Progenitor cell of endocrine pancreas (in vitro differentiated cells): ENCODE measurements at regions not wholly inside any gene's neighbourhood (a gene's known extent, or its start where the extent isn't known, plus 50 kb on each side); places are given as distances from the start of the nearest gene placed in this dataset.
"Not testable (repeated sequence)": the region's sequence is repeated elsewhere in the genome, so short reads cannot be mapped to it uniquely, and the experiment has no call there.

Source experiments
- DNase-seq: peaks from one replicate; pipeline ENCODE4 v3.0.0; 2021; ENCODE audit warnings: low spot score; ENCODE audit not compliant: unreplicated experiment
- H3K27ac Mint-ChIP-seq: 2 replicates; pipeline ENCODE4 v1.8.0; 2021; ENCODE audit warnings: mild to moderate bottlenecking, moderate library complexity, mixed read lengths
- H3K27me3 Mint-ChIP-seq: 2 replicates; pipeline ENCODE4 v1.8.0; 2021; ENCODE audit warnings: mixed read lengths
- H3K36me3 Mint-ChIP-seq: 2 replicates; pipeline ENCODE4 v1.8.0; 2022; ENCODE audit warnings: mixed read lengths; ENCODE audit not compliant: insufficient read depth
- H3K4me1 Mint-ChIP-seq: 2 replicates; pipeline ENCODE4 v1.8.0; 2021; ENCODE audit warnings: low read depth, mixed read lengths
- H3K4me3 Mint-ChIP-seq: 2 replicates; pipeline ENCODE4 v1.8.0; 2021; ENCODE audit warnings: low read depth, mild to moderate bottlenecking, moderate library complexity, mixed read lengths
- H3K9me3 Mint-ChIP-seq: 2 replicates; pipeline ENCODE4 v1.8.0; 2021; ENCODE audit warnings: low read depth, mixed read lengths
- CTCF ChIP-seq: fragments of 200-600 bp; sonication (generic); IDR thresholded peaks from one replicate; pipeline ENCODE4 v1.5.0; 2021; ENCODE audit warnings: antibody characterized with exemption, mild to moderate bottlenecking; ENCODE audit not compliant: unreplicated experiment

- Mint-ChIP-seq H3K4me1 (peaks cover 3% of the 10 kb centered on the region), H3K4me3 (no peak overlapping the region), H3K36me3 (no peaks in the 10 kb centered on the region), H3K27me3 (no peaks in the 10 kb centered on the region), H3K27ac (no peak overlapping the region), H3K9me3 (peaks cover 15% of the 10 kb centered on the region)
- TF ChIP-seq CTCF, result no peak
- DNase-seq, result no peak
Observed at GRCh38 chrX:46202733-46203514, 342.3 kb downstream of the ZNF674 start.

- H3K36me3 Mint-ChIP-seq, result no peaks in the 10 kb centered on the region
Observed at GRCh38 chrX:46200413-46200812, 344.8 kb downstream of the ZNF674 start.

DNA sequence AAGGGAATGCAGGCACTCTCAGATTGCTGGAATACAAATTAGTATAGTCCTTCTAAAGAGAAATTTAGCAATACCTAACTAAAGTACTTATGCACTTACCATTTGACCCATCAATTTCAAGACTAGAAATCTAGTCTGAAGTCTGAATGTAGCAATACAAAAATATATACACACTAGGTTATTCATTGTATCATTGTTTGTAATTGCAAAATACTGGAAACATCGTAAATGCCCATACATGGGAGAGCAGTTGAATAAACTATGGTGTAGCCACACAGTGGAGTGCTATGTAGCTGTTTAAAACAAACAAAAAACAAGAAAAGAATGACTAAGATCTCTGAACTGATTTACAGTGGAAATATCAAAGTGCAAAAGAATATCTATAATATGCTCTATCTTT is 346.4 kb downstream of the ZNF674 start:
- Mint-ChIP-seq H3K36me3 (no peaks in the 10 kb centered on the region), H3K4me1 (peaks cover 3% of the 10 kb centered on the region), H3K27ac (no peak overlapping the region), H3K4me3 (no peak overlapping the region), H3K9me3 (peaks cover 15% of the 10 kb centered on the region), H3K27me3 (no peaks in the 10 kb centered on the region)
- no peak for TF ChIP-seq CTCF
- no peak for DNase-seq

More at GRCh38 chrX:46200413-46200812, 344.8 kb downstream of the ZNF674 start:
- no peak for DNase-seq
- peaks cover 10% of the 10 kb centered on the region for H3K9me3 Mint-ChIP-seq
- H3K27me3 Mint-ChIP-seq, result no peaks in the 10 kb centered on the region
- TF ChIP-seq CTCF, result no peak
- no peak overlapping the region for H3K4me3 Mint-ChIP-seq
- H3K27ac Mint-ChIP-seq, result no peak overlapping the region
- H3K4me1 Mint-ChIP-seq, result peaks cover 3% of the 10 kb centered on the region

DNA sequence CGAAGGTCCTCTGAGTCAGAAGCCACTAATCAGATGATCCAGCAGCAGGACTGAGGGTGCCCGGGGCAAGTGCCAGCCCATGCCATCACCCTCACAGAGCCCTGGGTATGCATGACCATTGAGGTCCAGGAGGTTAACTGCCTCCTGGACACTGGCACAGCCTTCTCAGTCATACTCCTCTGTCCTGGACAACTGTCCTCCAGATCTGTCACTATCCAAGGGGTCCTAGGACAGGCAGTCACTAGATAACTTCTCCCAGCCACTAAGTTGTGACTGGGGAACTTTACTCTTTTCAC is 358.5 kb downstream of the ZNF674 start:
- not testable (repeated sequence) for H3K27me3 Mint-ChIP-seq, DNase-seq, H3K27ac Mint-ChIP-seq, H3K4me1 Mint-ChIP-seq, H3K36me3 Mint-ChIP-seq, H3K4me3 Mint-ChIP-seq
- peaks cover 15% of the 10 kb centered on the region for H3K9me3 Mint-ChIP-seq

DNA sequence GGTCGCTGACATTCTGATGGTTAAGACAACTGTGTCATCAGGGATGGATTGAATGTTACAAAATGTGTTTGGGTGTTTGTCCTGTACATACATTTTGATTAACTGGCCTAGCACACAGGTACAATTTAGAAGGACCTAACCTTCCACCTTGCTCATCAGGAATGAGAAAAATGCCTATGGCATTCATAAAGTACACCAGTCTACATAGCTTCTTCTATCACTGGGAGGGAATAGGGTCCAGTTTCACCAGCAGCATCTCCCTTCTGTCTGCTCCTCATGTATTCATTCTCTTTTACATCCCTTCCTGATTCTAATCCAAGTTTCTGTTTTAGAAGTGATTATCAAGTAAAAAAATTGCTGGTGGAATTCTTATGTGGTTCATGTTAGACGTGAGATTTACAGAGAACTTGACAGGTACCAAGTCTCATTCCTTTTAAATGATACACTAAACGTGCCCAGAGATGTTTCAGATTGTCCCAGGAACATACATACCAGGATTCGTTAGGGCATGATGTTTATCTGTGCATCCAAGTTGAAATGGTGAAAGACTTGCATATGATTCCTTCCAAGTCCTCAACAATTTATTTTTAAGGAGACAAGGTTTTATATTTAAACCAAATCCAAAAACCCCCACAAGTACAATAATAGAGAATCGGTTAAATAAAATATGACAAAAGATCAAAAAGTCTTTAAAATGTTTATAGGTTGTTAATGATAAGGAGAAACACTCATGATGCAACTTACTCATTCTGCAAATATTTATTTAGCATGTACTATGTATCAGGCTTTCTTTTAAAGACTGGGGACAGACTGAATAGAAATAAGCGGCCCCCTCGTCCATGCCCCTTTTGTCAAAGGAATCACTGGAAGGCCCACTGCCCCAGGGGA is 359.1 kb downstream of the ZNF674 start:
- DNase-seq, result no peak
- TF ChIP-seq CTCF, result no peak
- no peak overlapping the region for H3K4me3 Mint-ChIP-seq
- no peaks in the 10 kb centered on the region for H3K36me3 Mint-ChIP-seq
- no peaks in the 10 kb centered on the region for H3K4me1 Mint-ChIP-seq
- H3K9me3 Mint-ChIP-seq, result peaks cover 15% of the 10 kb centered on the region
- no peaks in the 10 kb centered on the region for H3K27me3 Mint-ChIP-seq
- H3K27ac Mint-ChIP-seq, result no peak overlapping the region
